Ramos (cell line): ENCODE measurements at regions not wholly inside any gene's neighbourhood (a gene's known extent, or its start where the extent isn't known, plus 50 kb on each side); places are given as distances from the start of the nearest gene placed in this dataset.
"Not testable (repeated sequence)": the region's sequence is repeated elsewhere in the genome, so short reads cannot be mapped to it uniquely, and the experiment has no call there.

Source experiments
- in situ Hi-C: fragments of 300-500 bp; cut with MboI; formaldehyde crosslinking; loops from one replicate; pipeline ENCODE4 v1.14.3; 2022; ENCODE audit warnings: low sequenced_read_pairs; ENCODE audit not compliant: unreplicated experiment

GRCh38 chr16:85285681-85286065 is 173.4 kb upstream of the CIBAR2 start:
- in situ Hi-C loops = no loop called here

- in situ Hi-C loops = no loop called here
These were observed 174.0 kb upstream of the CIBAR2 start for GRCh38 chr16:85286066-85286831.

DNA sequence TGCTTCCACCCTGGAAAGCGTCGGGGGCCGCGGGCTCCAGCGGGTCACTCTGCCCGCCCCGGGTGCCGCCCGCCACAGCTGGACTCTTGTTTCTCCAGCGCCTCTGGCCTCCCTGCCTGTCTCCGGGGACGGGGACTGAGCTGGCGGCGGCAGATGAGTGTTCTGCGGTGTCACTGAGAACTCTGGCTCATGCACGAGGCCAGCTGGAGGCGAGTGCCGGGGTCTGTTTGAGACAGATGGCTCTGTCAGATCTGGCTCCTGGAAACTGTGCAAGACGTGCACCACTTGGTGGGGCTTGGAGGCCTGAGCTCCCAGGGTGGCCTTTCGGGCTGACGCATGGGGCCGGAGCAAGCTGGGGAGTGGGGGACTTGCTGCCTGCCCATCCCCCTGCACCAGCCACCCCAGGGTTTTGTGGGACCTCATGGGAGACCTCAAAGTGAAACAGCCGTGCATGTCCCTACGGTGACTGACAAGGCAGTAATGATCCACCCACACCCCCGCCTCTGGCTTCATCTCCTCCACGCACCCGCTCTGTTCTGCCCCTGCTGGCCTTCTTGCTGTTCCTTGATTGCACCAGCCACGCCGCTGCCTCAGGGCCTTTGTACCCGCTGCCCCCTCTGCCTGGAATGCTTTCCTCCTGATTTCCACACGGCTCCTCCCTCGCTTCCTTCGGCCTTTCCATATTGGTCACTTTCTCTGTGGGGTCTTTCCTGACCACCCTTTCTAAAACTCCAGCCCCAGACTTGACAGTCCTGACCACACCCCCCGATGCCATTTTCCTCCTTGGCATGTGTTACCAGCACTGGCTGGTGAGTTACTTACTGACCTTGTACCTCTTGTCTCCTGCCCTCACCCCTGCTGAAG is 174.9 kb upstream of the CIBAR2 start:
- in situ Hi-C loops = no loop called here

DNA sequence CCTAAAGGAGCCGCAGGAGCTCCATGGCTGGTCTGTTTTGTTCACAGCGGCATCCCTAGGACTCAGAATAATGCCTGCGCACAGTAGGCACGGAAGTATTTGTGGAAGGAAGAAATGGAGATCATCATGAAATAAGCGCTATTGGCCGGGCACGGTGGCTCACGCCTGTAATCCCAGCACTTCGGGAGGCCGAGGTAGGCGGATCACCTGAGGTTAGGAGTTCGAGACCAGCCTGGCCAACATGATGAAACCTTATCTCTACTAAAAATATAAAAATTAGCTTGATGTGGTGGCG is 175.5 kb upstream of the CIBAR2 start:
- in situ Hi-C loops = not testable (repeated sequence)

- in situ Hi-C loops = no loop called here
These were observed 176.1 kb upstream of the CIBAR2 start for GRCh38 chr16:85288341-85288868.

- in situ Hi-C loops = no loop called here
These were observed 176.8 kb upstream of the CIBAR2 start for GRCh38 chr16:85288869-85289660.

- in situ Hi-C loops = no loop called here
These were observed 177.7 kb upstream of the CIBAR2 start for GRCh38 chr16:85289760-85290625.

GRCh38 chr16:85290626-85291301 is 178.5 kb upstream of the CIBAR2 start:
- in situ Hi-C loops = no loop called here

GRCh38 chr16:85291302-85292148 is 179.3 kb upstream of the CIBAR2 start:
- in situ Hi-C loops = no loop called here

DNA sequence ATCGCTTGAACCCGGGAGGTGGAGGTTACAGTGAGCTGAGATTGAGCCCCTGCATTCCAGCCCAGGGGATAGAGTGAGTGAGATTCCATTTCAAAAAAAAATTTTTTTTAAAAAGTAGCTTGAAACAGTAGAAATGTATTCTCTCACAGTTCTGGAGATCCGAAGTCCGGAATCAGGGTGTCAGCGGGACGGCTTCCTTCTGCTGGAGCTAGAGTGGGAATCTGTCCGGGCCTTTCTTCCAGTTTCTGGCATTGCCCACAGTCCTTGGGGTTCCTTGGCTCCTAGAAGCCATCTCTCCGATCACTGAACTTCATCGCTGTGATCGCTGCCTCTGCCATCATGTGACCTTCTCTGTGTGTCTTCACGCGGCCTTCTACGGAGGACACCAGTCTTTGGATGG is 181.2 kb upstream of the CIBAR2 start:
- in situ Hi-C loops = no loop called here

- in situ Hi-C loops = no loop called here
These were observed 181.8 kb upstream of the CIBAR2 start for GRCh38 chr16:85293904-85294642.

GRCh38 chr16:85294810-85295508 is 182.7 kb upstream of the CIBAR2 start:
- in situ Hi-C loops = no loop called here

DNA sequence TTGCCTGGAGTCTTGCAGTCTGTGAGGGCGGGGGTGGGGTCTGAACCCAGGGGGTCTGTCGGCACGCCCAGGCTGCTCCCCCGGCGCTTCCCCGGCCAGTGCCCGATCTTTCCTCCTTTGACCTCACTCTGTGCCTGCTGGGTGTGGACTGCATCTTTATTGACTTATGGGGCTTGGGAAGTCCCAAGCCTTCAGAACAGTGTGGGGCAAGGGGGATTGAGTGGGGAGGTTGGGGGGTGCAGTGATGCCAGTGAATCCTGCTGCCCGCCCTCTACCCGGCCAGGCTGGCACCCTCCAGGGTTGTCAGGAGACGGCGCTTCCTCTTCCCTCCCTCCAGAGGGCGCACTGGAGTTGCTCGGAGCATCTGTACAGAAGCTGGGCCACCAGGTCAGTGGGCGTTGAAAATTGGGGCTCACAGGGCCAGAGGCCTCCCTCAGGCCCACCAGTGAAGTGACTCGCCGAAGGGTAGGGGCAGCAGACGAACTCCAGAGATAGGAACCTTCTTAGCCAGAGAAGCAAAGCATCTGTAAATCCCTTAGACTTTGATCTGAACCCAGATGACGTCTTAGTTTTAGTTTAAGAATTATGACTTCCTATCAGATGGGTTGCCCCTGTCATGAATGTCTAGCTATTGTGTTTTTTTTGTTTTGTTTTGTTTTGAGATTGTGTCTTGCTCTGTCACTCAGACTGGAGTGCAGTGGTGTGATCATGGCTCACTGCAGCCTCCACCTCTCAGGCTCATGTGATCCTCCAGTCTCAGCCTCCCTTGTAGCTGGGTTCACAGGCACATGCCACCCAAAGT is 184.8 kb upstream of the CIBAR2 start:
- in situ Hi-C loops = no loop called here

GRCh38 chr16:85297881-85298280 is 185.6 kb upstream of the CIBAR2 start:
- in situ Hi-C loops = no loop called here

- in situ Hi-C loops = no loop called here
These were observed 188.2 kb upstream of the CIBAR2 start for GRCh38 chr16:85300406-85300968.

DNA sequence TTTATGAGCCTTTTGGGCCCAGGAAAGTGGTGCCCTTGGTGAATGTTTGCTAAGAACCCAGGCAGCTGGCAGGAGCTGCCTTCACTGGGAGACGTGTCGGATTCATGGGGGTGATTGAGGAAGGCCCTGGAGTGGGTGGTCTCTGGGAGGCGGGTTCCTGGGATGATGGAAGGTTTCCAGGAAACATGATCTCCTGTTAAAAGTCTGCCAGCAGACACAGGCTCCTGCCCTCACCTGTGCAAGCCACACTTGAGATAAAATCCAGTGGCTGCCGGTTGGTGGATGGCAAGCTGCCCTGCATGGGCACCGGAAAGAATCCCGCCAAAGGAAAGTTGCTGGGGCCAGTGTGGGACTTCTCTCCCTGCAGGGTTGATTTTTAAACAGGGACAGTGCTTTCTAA is 189.0 kb upstream of the CIBAR2 start:
- in situ Hi-C loops = no loop called here
